Lung (tissue), 11 donors: ENCODE measurements at regions not wholly inside any gene's neighbourhood (a gene's known extent, or its start where the extent isn't known, plus 50 kb on each side); places are given as distances from the start of the nearest gene placed in this dataset.

Experiments used
- ATAC-seq: fragments of 200-7000 bp; cut with Tn5 transposase; one replicate; pipeline ENCODE4 v1.9.1; 2020; ENCODE audit warnings: moderate number of reproducible peaks; ENCODE audit not compliant: insufficient read depth, low FRiP score
- DNase-seq, 3 donors: peaks; one replicate each; pipeline ENCODE4 v3.0.0-alpha.2; 2013 to 2017
- H3K27ac ChIP-seq, 2 donors: one replicate each; pipeline ENCODE4 v1.5.1; 2013; ENCODE audit warnings: mild to moderate bottlenecking in 2 of 2, moderate library complexity in 2 of 2, control low read depth in 1 of 2, inconsistent platforms in 1 of 2, low read depth in 1 of 2, low read length in 1 of 2
- H3K27me3 ChIP-seq, 3 donors: one replicate each; pipeline ENCODE4 v1.5.1; 2013; ENCODE audit warnings: low read length in 2 of 3; ENCODE audit not compliant: control insufficient read depth in 3 of 3, insufficient read depth in 3 of 3
- H3K36me3 ChIP-seq, 4 donors: one replicate each; pipeline ENCODE4 v1.5.1; 2013; ENCODE audit warnings: low read length in 4 of 4, mild to moderate bottlenecking in 1 of 4, moderate library complexity in 1 of 4; ENCODE audit not compliant: control insufficient read depth in 4 of 4, insufficient read depth in 4 of 4
- H3K4me1 ChIP-seq, 5 donors: one replicate each; pipeline ENCODE4 v1.5.1; 2013; ENCODE audit warnings: low read length in 5 of 5, mild to moderate bottlenecking in 2 of 5, moderate library complexity in 1 of 5; ENCODE audit not compliant: control insufficient read depth in 5 of 5, insufficient read depth in 5 of 5
- H3K4me3 ChIP-seq: one replicate; pipeline ENCODE4 v1.5.1; 2013; ENCODE audit warnings: mild to moderate bottlenecking, control low read depth, moderate library complexity
- H3K9ac ChIP-seq, 2 donors: one replicate each; pipeline ENCODE4 v1.5.1; 2013; ENCODE audit warnings: low read length in 2 of 2, control low read depth in 1 of 2; ENCODE audit not compliant: insufficient read depth in 1 of 2
- H3K9me3 ChIP-seq, 4 donors: one replicate each; pipeline ENCODE4 v1.5.1; 2013; ENCODE audit warnings: low read length in 3 of 4, mild to moderate bottlenecking in 1 of 4, moderate library complexity in 1 of 4; ENCODE audit not compliant: control insufficient read depth in 4 of 4, insufficient read depth in 3 of 4
- CTCF ChIP-seq: IDR thresholded peaks from 2 replicates; pipeline ENCODE4 v1.5.1; 2012; ENCODE audit warnings: mild to moderate bottlenecking; ENCODE audit errors: control extremely low read depth, extremely low read depth
- WGBS, 2 donors: extraction: QIAGEN DNeasy Blood & Tissue Kit; methylation state at CpG; one replicate each; pipeline ENCODE4 v1.1.7; 2013; 5-methylcytosine and 5-hydroxymethylcytosine counted together
- donor health status: control.
- donor health status: control.
- donor health status: Bipolar disorder and iron deficiency.
- donor health status: healthy.
- donor health status: DM: yes; HTN: yes; CAD: no.

- no peak for TF ChIP-seq CTCF
- 77 to 86% methylated on average over 5 of the region's 5 CpGs for WGBS, 2 donors
- DNase-seq (no peak), ATAC-seq (no peak)
- Histone ChIP-seq H3K36me3 (no peaks in the 10 kb centered on the region), H3K4me1 (no peaks in the 10 kb centered on the region), H3K4me3 (no peak overlapping the region), H3K27me3 (peaks cover 0 to 5% (median 3%) of the 10 kb centered on the region in 3 donors), H3K9me3 (peaks cover 0 to 3% (median 0%) of the 10 kb centered on the region in 4 donors), H3K27ac (no peak overlapping the region), H3K9ac (no peak overlapping the region)
These were observed 91.6 kb downstream of the FUNDC1 start for GRCh38 chrX:44451056-44451455.

- H3K9ac ChIP-seq: no peak overlapping the region
- H3K4me3 ChIP-seq: no peak overlapping the region
- H3K4me1 ChIP-seq: no peaks in the 10 kb centered on the region
- H3K27ac ChIP-seq: no peak overlapping the region
- no peak for TF ChIP-seq CTCF
- H3K9me3 ChIP-seq: peaks cover 0 to 3% (median 0%) of the 10 kb centered on the region in 4 donors
- DNase-seq: no peak
- 50 to 78% methylated on average over 2 of the region's 2 CpGs for WGBS, 2 donors
- ATAC-seq: no peak
- peaks cover 0 to 5% (median 3%) of the 10 kb centered on the region in 3 donors for H3K27me3 ChIP-seq
- no peaks in the 10 kb centered on the region for H3K36me3 ChIP-seq
These were observed 95.4 kb downstream of the FUNDC1 start for GRCh38 chrX:44447214-44447613.

GRCh38 chrX:44440006-44440405, 96.5 kb upstream of the EFHC2 start:
- no peaks in the 10 kb centered on the region for H3K4me1 ChIP-seq
- no peak overlapping the region for H3K27ac ChIP-seq
- H3K36me3 ChIP-seq: no peaks in the 10 kb centered on the region
- H3K9me3 ChIP-seq: peaks cover 0 to 4% (median under 1%) of the 10 kb centered on the region in 4 donors
- H3K4me3 ChIP-seq: no peak overlapping the region
- H3K27me3 ChIP-seq: peaks cover 0 to 10% (median 0%) of the 10 kb centered on the region in 3 donors
- TF ChIP-seq CTCF: no peak
- 1 to 3% methylated on average over 2 of the region's 2 CpGs for WGBS, 2 donors
- no peak overlapping the region for H3K9ac ChIP-seq
- ATAC-seq: no peak
- DNase-seq: peak in 2 of 3 donors; percentile 6 to 45

GRCh38 chrX:44439242-44439794, 95.8 kb upstream of the EFHC2 start:
- H3K36me3 ChIP-seq: no peaks in the 10 kb centered on the region
- peaks cover 0 to 10% (median 0%) of the 10 kb centered on the region in 3 donors for H3K27me3 ChIP-seq
- peaks cover 0 to 5% (median under 1%) of the 10 kb centered on the region in 4 donors for H3K9me3 ChIP-seq
- DNase-seq (no peak), ATAC-seq (no peak)
- 59 to 77% methylated on average over 2 of the region's 2 CpGs for WGBS, 2 donors
- TF ChIP-seq CTCF: no peak
- H3K27ac ChIP-seq: no peak overlapping the region
- no peaks in the 10 kb centered on the region for H3K4me1 ChIP-seq
- H3K4me3 ChIP-seq: no peak overlapping the region
- H3K9ac ChIP-seq: no peak overlapping the region
